Prostate gland (tissue), 2 donors: ENCODE measurements at regions not wholly inside any gene's neighbourhood (a gene's known extent, or its start where the extent isn't known, plus 50 kb on each side); places are given as distances from the start of the nearest gene placed in this dataset.

Source experiments
- POLR2AphosphoS5 ChIP-seq: sonication (generic); formaldehyde crosslinking; IDR thresholded peaks from one replicate; pipeline ENCODE4 v1.6.1; 2017; ENCODE audit warnings: antibody characterized with exemption
- TF ChIP-seq, protein P1 (sequence below), 4 experiments: fragments of 200-600 bp in 2 of 4; fragments of 450-650 bp in 2 of 4; sonication (generic) in 2 of 4; IDR thresholded peaks; 1 replicate in 3 of 4; 2 replicates in 1 of 4; pipeline ENCODE4 v1.5.1; 2016 to 2019; ENCODE audit warnings: antibody characterized with exemption in 4 of 4, mild to moderate bottlenecking in 2 of 4, moderate library complexity in 2 of 4

DNA sequence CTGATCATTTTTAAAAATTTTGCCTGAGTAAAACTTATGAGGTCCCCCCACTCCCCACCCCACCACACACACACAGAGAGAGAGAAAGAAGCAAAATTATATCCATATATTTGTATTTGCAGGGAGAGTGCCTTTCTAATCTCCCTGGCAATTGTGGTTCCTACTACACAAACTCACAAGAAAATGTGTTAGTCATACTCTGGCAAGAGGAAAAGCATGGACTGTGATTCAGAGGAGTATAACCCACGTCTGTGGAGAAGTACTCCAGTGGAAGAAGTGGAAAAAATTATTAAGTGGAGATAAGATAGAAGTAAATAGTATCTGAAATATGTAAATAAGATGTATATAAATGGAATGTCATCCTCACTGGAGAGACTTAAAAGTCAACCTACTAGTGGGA, 114.0 kb downstream of the DSEL start:
- TF ChIP-seq, protein P1, sequence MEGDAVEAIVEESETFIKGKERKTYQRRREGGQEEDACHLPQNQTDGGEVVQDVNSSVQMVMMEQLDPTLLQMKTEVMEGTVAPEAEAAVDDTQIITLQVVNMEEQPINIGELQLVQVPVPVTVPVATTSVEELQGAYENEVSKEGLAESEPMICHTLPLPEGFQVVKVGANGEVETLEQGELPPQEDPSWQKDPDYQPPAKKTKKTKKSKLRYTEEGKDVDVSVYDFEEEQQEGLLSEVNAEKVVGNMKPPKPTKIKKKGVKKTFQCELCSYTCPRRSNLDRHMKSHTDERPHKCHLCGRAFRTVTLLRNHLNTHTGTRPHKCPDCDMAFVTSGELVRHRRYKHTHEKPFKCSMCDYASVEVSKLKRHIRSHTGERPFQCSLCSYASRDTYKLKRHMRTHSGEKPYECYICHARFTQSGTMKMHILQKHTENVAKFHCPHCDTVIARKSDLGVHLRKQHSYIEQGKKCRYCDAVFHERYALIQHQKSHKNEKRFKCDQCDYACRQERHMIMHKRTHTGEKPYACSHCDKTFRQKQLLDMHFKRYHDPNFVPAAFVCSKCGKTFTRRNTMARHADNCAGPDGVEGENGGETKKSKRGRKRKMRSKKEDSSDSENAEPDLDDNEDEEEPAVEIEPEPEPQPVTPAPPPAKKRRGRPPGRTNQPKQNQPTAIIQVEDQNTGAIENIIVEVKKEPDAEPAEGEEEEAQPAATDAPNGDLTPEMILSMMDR (IDR thresholded peaks at IDR 0.05), result no peak
- no peak for TF ChIP-seq POLR2AphosphoS5
